ENCODE measurements at regions not wholly inside any gene's neighbourhood (a gene's known extent, or its start where the extent isn't known, plus 50 kb on each side); places are given as distances from the start of the nearest gene placed in this dataset.
"Not testable (repeated sequence)": the region's sequence is repeated elsewhere in the genome, so short reads cannot be mapped to it uniquely, and the experiment has no call there.

DNA sequence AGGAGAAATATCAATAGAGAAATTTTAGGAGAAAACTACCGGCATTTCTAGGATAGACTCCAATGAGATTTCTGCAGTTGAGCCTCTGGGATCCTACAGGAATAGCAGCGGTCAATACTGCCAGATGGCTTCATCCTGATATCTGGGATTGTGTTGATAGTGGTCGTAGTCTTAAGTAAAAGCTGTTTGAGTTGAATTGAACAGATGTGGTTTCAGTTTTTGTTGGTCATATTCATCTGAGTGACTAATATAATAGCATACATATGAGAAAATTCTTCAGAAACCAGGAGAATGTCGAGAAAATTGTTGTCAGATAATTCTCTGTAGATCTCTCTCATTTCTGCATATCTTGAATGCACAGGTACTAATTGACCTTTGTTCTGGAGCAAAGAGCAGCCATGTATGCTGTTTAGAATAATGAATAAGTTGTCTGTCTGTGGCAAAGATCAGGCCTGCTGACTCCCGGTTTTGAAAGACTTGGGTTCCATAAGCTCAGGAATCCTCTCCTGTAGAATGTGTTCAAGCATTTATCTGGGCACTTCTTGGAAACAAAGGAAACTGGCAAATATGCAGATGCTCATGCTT lies 288.1 kb downstream of the TMX3 start:
- DNase-seq: no peak

DNA sequence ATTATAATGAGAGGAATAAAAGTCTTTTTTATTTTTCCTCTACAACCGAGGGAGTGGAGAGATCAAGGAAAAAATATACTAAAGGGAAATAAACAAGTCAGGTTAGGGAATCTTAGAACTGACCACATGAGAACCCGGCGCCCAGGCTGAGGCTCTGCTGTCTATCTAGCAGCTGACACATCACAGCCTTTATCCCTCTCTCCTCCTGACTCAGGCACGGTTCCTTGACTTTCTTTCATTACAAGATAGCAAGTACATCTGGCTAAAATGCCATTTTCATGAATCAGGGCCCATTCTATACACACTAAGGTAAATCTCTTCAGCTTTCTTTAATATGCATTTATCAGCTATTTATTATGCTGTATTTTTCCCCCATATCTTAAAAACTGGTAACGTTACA lies 296.0 kb downstream of the TMX3 start:
- DNase-seq: no peak

DNA sequence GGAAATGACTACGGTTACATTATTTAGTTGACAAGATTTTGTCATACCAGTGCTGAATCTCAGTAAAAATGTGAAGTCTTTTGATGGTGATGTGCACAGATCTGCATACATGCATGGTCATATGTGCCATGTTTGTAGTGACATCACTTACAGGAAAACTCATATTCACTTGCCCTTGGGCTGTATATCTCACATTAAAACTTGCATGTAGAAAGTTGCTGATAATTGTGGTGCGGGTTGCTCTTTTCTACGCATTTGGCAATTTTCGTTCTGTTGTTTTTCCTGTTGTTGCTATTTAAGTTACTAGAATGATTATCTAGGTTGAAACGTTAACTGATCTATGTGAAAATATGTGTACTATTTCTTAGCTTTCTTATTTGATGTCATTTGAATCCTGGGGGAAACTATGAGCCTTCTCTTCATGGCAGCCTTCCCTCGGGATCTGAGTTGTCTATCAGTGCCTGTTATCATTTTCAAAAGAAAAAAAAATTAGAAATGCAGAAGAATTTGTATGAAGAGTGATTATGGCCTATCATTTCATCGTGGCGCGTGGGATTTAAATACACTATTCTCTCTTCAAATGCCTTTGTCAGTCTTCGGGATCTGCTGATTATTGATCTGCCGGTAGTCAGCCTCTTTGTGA lies 296.6 kb downstream of the TMX3 start:
- DNase-seq: no peak

DNA sequence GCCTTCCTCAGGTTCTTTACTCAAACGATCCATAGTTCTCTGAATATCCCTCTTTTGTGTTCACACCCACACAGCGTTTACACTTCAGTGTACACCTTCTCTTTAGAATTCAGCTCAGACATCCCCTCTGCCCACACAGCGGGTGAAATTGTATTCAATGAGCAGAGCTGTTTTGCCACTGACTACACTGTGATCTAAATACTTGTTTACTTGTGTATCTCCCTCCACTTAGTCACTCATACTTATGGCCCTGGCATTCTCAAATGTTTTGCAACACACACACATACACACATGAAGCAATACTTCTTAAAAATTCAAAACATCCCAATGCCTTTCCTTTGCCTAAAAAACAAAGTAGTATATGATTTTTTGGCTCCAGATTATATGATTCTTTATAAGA lies 297.1 kb downstream of the TMX3 start:
- no peak for DNase-seq

DNA sequence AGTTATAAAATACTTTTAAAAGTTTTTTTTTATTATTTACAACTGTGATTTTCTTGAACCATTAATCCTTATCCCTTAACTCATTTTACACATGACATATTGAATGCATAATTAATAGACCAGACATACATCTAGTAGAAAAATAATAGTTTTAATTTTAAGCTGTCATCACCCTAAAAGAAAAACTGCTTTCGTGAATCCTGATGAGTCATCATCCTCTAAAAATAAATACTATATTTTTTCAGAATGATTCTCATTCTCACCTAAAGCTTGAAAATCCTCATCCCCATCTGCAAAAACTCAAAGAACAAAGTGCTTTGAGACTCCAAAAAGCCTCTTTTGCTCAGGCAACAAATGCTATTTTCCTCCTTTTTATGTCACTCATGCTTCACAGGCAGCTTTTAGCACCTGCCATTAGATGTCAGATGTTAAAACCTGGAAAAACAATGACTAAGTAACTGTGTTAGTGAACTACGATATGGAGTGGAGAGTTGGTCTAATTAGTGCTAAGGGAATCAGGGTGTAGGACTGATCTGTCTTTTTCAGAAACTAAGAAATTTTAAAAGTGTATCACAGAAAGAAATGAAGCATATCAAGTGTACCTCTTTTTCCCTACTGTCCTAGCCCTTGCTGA lies 297.6 kb downstream of the TMX3 start:
- no peak for DNase-seq

DNA sequence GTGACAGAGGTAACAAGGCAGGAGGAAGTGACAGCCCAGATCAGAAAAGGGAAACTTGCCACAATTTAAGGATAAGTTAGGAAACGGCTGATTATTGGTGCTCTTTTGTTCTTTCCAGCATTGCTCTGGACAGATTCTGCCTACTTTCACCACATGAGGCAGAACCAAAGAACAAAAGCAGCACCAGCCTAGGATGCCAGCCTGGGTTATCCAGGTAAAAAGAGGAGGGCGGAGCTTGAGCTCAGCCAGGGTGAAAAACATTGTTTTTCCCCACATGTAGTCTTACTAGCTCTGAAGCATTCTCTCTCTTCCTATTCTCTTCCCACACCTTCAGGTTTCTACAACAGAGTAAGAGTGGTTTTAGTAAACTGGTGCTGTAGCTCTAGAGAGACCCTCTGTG lies 300.5 kb downstream of the TMX3 start:
- DNase-seq: no peak

DNA sequence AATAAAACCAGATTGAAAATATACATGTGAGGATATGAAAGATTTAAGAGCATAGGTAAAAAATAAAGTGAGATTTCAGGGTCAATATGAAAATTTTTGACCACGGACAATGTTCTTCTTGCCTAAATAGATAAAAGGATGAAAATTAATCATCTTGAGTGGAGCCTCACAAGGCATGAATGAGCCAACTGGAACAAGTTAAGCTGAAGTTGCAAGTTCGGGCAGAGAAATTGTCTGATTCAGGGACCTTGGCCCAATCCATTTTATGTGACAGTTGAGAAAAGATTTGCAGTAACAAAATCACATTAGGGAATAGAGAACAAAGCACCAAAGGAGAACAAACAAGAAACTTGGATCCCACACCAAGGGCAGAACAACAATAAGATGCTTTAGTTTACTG lies 305.3 kb downstream of the TMX3 start:
- DNase-seq: no peak

DNA sequence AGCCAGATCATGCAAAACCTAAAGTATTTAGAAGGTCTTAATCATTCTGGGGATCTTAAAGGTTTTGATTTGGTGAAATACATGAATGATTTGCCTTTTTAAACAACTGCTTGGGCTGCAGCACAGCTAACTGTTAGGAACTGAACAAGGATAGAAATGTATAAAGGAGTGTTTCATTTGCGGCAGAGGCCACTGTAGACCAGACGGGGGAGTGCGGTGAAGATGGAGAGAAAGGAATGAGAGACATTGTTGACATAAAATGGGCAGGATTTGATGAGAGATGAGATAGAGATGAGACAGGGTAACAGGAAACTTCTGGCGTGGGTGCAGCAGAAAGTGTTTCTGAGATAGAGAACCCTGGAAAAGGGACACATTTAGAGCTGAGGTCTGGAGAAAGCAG lies 308.1 kb downstream of the TMX3 start:
- DNase-seq: no peak

DNA sequence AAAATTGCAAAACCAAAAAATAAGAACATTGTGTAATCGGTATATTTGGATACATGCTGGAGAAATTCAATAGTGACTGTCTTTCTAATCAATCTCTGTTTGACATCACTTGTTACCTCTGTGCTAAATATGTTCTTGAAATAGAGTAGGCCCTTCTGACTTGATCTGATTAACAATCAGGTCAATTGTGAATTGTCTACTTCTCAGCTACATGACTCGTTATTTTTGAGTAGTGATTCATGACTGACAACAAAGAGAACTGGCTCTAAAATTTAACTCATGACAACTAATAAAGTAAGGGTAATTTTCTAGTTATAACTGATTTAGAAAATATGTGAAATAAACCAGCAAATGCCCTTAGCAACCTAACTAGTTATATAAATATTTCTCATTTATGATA lies 312.1 kb downstream of the TMX3 start:
- DNase-seq: no peak

DNA sequence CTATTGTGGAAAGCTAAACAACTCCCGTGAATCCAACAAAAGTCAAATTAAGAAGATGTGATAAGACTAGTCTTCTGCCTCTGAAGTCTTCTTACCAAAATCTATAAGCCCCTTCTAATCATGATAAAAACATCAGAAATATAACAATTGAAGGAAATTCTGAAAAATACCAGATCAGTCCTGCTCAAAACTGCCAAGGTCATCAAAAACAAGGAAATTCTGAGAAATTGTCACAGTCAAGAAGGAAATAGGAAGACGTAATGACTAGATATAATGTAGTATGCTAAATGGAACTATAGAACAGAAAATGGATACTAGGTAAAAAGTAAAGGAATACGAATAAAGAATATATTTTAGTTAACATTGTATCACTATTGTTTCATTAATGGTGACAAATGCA lies 314.0 kb downstream of the TMX3 start:
- no peak for DNase-seq

DNA sequence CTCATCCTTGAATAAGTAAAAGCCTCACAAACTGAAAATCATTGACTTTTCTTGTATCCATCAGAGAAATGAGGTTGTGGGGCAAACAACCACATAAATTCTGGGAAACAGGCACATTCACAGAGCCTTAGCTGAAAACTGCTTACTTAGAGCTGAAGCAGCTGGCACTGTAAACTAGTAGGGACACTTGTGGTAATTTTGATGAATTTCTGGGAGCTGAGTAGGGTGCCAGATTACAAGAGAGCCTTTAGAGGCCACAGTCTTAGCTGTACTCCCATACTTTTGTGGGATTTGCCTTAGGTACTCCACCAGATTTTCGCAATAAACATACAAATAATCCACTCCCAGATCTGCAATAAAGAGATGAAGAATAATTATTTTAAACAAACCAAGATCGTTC lies 315.2 kb downstream of the TMX3 start:
- DNase-seq: no peak

DNA sequence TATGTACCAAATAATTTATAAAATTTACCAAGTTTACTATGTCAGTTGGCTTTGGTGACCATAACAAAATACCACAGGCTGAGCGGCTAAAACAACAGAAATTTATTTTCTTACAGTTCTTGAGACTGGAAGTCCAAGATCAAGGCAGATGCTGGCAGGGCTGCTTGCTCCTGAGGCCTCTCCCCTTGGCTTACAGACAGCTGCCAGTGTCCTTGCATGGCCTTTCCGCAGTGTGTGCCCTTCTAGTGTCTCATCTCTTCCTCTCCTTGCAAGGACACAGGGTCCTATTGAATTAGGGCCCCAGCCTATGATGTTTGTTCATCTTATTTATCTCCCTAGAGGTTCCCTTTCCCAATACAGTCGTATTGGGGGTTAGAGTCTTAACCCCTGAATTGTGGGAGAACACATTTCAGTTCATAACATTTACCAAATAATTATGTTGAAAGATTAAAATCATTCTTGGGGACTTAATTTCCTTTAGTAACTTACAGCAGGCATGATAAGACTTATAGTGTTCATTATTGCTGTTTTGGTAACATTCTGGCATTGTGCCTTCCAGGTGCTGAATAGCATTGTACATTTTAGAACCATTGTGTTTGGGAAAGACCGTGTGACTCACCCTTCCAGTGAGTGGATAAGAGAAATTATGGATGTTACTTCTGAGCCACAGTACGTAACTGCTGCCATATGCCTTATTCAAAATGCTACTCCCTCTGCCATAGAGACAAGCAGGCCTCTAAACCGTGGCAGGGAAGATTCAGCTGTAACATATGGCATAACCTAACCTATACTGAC lies 317.5 kb downstream of the TMX3 start:
- DNase-seq: no peak

DNA sequence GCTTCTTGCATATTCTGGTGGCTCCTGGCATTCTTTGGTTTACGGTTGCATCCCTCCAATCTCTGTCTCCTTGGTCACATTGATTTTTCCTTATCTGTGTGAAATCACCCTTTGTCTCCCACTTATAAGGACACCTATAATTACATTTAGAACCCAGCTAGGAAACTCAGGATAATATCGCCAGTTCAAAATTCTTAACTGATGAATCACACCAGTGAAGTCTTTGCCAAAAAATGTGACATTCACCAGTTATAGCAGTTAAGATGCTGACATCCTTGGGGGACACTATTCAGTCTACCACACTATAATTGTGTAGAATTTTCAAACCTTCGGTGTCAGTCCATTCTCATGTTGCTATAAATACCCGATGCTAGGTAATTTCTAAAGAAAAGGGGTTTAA lies 320.2 kb downstream of the TMX3 start:
- DNase-seq: no peak

DNA sequence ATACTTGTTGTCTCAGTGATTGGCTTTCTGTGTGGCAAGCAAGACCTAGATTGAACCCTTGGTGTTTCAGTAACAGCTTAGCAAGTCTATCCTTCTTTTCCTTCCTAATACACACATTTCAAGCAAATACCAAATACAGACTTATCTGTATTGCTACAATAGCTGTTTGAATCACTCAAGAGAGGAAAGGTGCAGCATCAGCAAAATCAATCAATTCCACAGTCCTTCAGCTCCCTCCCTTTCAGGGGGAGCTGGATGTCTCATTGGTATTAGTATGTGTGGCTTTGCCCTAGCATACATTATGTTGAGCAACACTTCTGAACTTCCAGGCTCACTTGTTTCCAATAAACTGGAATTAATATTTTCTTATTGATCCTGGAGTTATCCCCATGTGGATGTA lies 323.1 kb downstream of the TMX3 start:
- no peak for DNase-seq

DNA sequence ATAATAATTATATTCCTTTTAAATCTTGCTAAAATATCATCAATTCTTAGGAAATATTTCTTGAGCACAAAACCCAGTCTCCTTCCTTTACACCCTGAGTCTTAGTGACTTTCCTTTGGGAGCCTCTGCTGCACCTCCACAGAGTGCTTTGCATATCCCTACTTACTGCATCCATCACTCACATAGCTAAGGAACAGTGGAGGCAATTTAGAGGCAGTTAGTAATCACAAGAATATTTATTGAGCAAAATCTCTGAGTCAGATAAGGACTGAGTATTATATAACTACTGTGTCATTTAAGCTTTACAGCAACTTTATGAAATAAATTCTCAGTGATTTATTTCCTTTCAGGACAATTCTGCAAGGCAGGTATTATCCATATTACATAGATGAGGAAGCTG lies 327.7 kb downstream of the TMX3 start:
- no peak for DNase-seq

DNA sequence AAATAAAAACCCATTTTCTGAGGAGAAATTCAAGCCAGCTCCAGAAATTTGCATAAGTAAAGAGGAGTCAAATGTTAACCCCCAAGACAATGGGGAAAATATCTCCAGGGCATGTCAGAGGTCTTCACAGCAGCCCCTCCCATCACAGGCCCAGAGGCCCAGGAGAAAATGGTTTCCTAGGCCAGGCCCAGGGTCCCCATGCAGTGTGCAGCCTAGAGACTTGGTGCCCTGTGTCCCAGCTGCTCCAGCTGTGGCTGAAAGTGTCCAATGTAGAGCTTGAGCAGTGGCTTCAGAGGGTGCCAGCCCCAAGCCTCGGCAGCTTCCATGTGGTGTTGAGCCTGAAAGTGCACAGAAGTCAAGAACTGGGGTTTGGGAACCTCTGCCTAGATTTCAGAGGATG lies 330.9 kb downstream of the TMX3 start:
- DNase-seq: not testable (repeated sequence)

DNA sequence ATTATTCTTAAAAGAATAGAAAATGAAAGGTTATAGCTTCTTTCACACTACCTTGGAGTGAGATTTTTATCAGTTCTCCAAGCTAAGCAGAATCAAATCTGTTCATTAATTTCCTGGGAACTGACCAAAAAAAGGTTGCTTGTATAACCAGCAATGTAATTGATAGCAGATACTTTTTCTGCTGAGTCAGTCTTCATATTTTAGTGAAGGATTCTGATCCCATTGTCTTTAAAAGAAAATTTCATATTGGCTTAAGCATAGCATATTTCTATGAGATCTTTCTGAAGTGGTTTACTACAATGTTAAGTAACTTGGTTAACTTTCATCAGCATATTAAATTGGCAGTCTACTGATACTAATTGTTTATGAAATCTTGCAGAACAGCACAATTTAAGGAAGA lies 338.0 kb downstream of the TMX3 start:
- no peak for DNase-seq

DNA sequence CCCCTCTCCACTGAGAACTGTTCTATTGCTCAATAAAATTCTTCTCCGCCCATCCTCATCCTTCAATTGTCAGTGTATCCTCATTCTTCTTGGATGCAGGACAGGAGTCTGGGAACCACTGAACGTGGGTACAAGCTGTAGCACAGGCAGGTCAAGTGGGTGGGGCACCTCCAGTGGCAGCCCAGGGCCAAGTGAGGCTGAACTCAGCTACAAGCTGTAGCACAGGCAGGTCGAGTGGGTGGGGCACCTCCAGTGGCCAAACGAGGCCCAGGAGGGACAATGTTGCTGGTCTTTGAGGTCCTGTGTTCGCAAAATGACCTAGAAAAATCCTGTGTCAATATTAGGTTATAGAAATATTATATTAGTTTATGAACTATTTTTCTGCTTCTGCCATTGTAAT lies 352.0 kb downstream of the TMX3 start:
- no peak for DNase-seq

DNA sequence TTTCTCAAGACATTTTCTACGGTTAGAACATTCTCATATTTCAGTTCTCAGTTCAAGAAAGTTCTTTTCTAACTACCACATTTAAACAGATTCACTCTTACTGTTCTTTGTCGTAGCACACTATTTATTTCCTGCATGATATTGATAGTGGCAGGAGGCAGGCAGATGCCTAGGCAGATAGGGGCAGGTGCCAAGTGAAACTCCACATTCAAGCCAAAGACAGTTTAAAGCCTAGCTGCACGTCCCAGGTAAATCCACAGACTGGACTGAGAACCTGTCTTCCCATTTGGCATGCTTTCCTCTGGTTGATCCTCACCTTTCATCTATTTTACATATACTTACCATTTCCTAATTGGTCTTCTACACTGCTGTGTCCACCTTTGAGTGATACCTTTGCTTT lies 359.3 kb downstream of the TMX3 start:
- DNase-seq: no peak

DNA sequence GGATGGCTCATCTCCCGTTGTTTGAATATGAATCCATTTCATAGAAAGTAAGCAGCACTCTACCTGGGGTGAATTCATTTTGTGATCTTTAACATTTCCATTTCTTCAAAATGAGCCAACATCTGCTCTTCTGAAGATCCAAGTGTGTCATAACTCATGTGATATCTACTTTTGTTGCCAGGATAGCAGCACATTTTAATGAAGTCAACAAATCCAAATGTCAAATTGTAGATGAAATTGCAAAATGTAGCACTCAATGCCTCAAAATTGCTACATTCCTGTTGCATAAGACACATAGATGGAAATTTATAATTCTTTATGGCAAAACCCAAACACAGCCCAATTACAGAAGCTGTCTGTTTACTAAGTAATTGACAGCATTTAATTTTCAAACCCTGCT lies 360.7 kb downstream of the TMX3 start:
- no peak for DNase-seq

DNA sequence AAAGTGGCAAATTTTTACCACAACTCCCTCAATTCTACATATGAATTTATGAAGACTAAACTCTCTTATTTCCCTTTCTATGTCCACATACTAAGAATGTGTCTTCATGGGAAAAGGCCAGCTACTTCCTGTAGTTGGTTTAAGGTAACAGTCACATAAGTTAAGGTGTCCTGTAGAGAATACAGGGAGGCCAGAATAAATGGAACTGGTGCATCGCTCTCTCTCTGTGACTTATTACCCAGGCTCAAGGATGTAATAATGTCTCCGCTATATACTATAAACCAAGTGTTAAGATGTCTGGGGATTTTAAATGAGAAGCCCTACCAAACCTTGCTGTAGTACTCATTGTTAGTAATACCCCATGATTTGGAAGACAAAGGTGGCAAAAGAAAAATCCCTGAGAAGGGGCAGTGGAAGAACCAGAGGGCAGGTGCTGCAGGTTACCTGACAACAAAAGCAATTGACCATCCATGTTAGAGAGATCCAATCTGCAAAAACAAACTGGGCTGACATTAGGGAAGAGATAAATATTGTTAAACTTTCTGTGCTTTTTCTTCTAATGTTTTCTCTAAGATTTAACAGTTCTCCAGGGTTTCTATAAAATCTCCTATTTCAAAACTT lies 372.8 kb downstream of the TMX3 start:
- no peak for DNase-seq

DNA sequence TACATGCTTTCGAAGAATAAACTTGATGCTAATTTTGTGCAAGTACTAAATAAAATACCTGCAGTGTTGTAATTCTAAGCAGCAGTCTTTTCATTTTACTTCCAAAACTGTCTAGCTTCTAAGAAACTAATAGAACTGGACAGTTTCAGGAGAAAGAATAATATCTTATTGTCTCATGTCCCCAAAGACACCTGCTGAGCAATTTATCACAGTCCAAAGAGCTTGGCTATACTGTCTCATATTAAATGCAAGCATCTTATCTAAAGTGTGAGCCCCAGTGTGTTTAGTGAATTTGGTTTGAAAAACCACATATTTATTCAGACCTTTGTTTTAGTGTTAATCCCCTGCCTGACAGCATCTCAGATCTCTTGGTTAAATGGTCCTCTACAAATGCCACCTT lies 374.3 kb downstream of the TMX3 start:
- no peak for DNase-seq

DNA sequence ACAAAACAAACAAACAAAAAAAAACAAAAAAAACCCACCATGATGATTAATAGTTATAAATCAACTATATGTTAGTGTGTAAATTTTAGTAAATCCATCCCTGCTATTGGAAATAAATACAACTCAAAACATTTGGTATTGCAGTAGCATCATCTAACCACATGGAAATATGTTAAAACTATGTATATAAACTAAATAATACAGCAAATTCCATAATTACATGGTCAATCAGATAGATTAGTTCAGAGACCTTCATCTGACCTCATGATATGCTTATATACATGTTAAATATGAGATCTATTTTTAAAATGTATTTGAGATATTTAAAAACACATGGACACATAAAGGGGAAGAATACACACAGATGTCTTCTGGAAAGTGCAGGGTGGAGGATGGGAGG lies 384.2 kb downstream of the TMX3 start:
- no peak for DNase-seq

DNA sequence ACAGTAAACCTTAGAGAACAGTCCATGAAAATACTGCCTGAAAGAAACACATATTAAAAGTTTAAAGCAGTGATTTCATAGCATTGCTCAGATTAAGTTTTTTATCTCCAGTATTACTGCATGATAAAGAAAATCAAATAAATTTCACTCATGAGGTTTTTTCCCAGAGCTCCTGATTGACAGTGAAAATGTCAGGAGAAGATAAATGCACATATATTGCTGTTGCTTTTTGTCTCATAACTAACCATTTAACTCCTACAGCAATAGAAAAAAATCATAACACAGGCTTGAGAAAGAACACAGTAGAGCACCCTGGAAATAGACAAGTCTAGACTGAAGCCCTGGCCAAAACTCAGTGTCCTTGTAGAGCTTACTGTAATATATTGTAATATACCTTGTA lies 391.0 kb downstream of the TMX3 start:
- no peak for DNase-seq
